Neural cell (in vitro differentiated cells): ENCODE measurements at regions not wholly inside any gene's neighbourhood (a gene's known extent, or its start where the extent isn't known, plus 50 kb on each side); places are given as distances from the start of the nearest gene placed in this dataset.
"Not testable (repeated sequence)": the region's sequence is repeated elsewhere in the genome, so short reads cannot be mapped to it uniquely, and the experiment has no call there.

Source experiments
- H2AFZ ChIP-seq: fragments of 200-600, 300-800 bp; sonication (generic), shearing (Covaris generic); 2 replicates; pipeline ENCODE4 v1.6.0; 2014; ENCODE audit warnings: low read depth, mild to moderate bottlenecking, antibody characterized with exemption, low read length, moderate library complexity
- H3F3A ChIP-seq: fragments of 200-600 bp; shearing (Covaris generic); 2 replicates; pipeline ENCODE4 v1.6.1; 2016; ENCODE audit warnings: mild to moderate bottlenecking, moderate library complexity, mixed read lengths, antibody characterized with exemption, low read length; ENCODE audit not compliant: insufficient read depth, poor library complexity, severe bottlenecking
- H3K27ac ChIP-seq: fragments of 200-600, 300-800 bp; sonication (generic), shearing (Covaris generic); 2 replicates; pipeline ENCODE4 v1.5.1; 2014; ENCODE audit warnings: mild to moderate bottlenecking, low read length, moderate library complexity
- H3K27me3 ChIP-seq: fragments of 300-800, 200-600 bp; sonication (generic), shearing (Covaris generic); 2 replicates; pipeline ENCODE4 v1.6.0; 2014; ENCODE audit warnings: mild to moderate bottlenecking, low read depth, low read length, moderate library complexity; ENCODE audit not compliant: insufficient read depth
- H3K36me3 ChIP-seq: fragments of 300-800, 200-600 bp; sonication (generic), shearing (Covaris generic); 2 replicates; pipeline ENCODE4 v1.5.1; 2014; ENCODE audit warnings: mild to moderate bottlenecking, antibody characterized with exemption, low read length, moderate library complexity; ENCODE audit not compliant: insufficient read depth
- H3K4me2 ChIP-seq: fragments of 300-800, 200-600 bp; sonication (generic), shearing (Covaris generic); 2 replicates; pipeline ENCODE4 v1.6.0; 2014; ENCODE audit warnings: mild to moderate bottlenecking, low read length
- H3K4me3 ChIP-seq: fragments of 300-800, 200-600 bp; sonication (generic), shearing (Covaris generic); 2 replicates; pipeline ENCODE4 v1.5.1; 2014; ENCODE audit warnings: mild to moderate bottlenecking, low read length, moderate library complexity
- H3K79me2 ChIP-seq: fragments of 200-600 bp; shearing (Covaris generic); replicated peaks from 2 replicates; pipeline ENCODE4 v1.6.0; 2014; ENCODE audit warnings: mild to moderate bottlenecking, low read length, moderate library complexity; ENCODE audit not compliant: insufficient read depth
- H3K9ac ChIP-seq: fragments of 300-800, 200-600 bp; sonication (generic), shearing (Covaris generic); 2 replicates; pipeline ENCODE4 v1.6.1; 2016; ENCODE audit warnings: mild to moderate bottlenecking, low read length, mixed read lengths
- H3K9me2 ChIP-seq: fragments of 200-600 bp; shearing (Covaris generic); 2 replicates; pipeline ENCODE4 v1.6.1; 2016; ENCODE audit warnings: mild to moderate bottlenecking, low read length, mixed read lengths; ENCODE audit not compliant: insufficient read depth
- H3K9me3 ChIP-seq: fragments of 200-600, 300-800 bp; sonication (generic), shearing (Covaris generic); 2 replicates; pipeline ENCODE4 v1.6.1; 2016; ENCODE audit warnings: mild to moderate bottlenecking, mixed run types, low read length, moderate library complexity, mixed read lengths
- H4K20me1 ChIP-seq: fragments of 200-600 bp; shearing (Covaris generic); 2 replicates; pipeline ENCODE4 v1.6.1; 2016; ENCODE audit warnings: mild to moderate bottlenecking, mixed run types; ENCODE audit not compliant: insufficient read depth
- CTCF ChIP-seq: fragments of 450-650 bp; IDR thresholded peaks from 2 replicates; pipeline ENCODE4 v1.5.1; 2014; ENCODE audit warnings: antibody characterized with exemption, mild to moderate bottlenecking, moderate library complexity; ENCODE audit not compliant: poor library complexity, severe bottlenecking
- EP300 ChIP-seq: fragments of 450-650 bp; conservative IDR thresholded peaks from 2 replicates; pipeline ENCODE4 v1.6.1; 2014; ENCODE audit warnings: antibody characterized with exemption, mild to moderate bottlenecking, moderate library complexity; ENCODE audit not compliant: poor library complexity, severe bottlenecking
- EZH2 ChIP-seq: fragments of 200-600, 300-800 bp; shearing (Covaris generic), sonication (generic); IDR thresholded peaks from 2 replicates; pipeline ENCODE4 v1.6.1; 2014; ENCODE audit warnings: antibody characterized with exemption, low read length, borderline replicate concordance, mild to moderate bottlenecking; ENCODE audit not compliant: insufficient read depth, poor library complexity, severe bottlenecking
- MXI1 ChIP-seq: fragments of 450-650 bp; conservative IDR thresholded peaks from 2 replicates; pipeline ENCODE4 v1.6.1; 2014; ENCODE audit warnings: antibody characterized with exemption, mild to moderate bottlenecking; ENCODE audit not compliant: poor library complexity, severe bottlenecking
- POLR2AphosphoS5 ChIP-seq: IDR thresholded peaks from 2 replicates; pipeline ENCODE4 v1.6.1; 2012
- RAD21 ChIP-seq: fragments of 450-650 bp; conservative IDR thresholded peaks from 2 replicates; pipeline ENCODE4 v1.6.1; 2014; ENCODE audit warnings: antibody characterized with exemption, mild to moderate bottlenecking, moderate library complexity
- SMC3 ChIP-seq: fragments of 450-650 bp; conservative IDR thresholded peaks from 2 replicates; pipeline ENCODE4 v1.6.1; 2014; ENCODE audit warnings: antibody characterized with exemption, mild to moderate bottlenecking, moderate library complexity; ENCODE audit not compliant: poor library complexity
- TAF1 ChIP-seq: IDR thresholded peaks from 2 replicates; pipeline ENCODE4 v1.6.1; 2012; ENCODE audit warnings: low read depth
- TF ChIP-seq, protein P1 (sequence below): IDR thresholded peaks from 2 replicates; pipeline ENCODE4 v1.6.1; 2012; ENCODE audit warnings: borderline replicate concordance

GRCh38 chr2:100749771-100750542, 70.0 kb upstream of the NPAS2 start:
- H3F3A ChIP-seq = no peaks in the 10 kb centered on the region
- H3K9me3 ChIP-seq = no peaks in the 10 kb centered on the region
- no peaks in the 10 kb centered on the region for H3K79me2 ChIP-seq
- H3K4me3 ChIP-seq = no peak overlapping the region
- H2AFZ ChIP-seq = no peak overlapping the region
- no peaks in the 10 kb centered on the region for H4K20me1 ChIP-seq
- no peak overlapping the region for H3K4me2 ChIP-seq
- no peaks in the 10 kb centered on the region for H3K27me3 ChIP-seq
- no peak overlapping the region for H3K9ac ChIP-seq
- H3K27ac ChIP-seq = no peak overlapping the region
- no peaks in the 10 kb centered on the region for H3K9me2 ChIP-seq
- no peaks in the 10 kb centered on the region for H3K36me3 ChIP-seq
- TF ChIP-seq TAF1 (no peak), RAD21 (no peak), MXI1 (no peak), POLR2AphosphoS5 (no peak), CTCF (no peak), SMC3 (no peak), EP300 (no peak), EZH2 (no peak)
- TF ChIP-seq, protein P1, sequence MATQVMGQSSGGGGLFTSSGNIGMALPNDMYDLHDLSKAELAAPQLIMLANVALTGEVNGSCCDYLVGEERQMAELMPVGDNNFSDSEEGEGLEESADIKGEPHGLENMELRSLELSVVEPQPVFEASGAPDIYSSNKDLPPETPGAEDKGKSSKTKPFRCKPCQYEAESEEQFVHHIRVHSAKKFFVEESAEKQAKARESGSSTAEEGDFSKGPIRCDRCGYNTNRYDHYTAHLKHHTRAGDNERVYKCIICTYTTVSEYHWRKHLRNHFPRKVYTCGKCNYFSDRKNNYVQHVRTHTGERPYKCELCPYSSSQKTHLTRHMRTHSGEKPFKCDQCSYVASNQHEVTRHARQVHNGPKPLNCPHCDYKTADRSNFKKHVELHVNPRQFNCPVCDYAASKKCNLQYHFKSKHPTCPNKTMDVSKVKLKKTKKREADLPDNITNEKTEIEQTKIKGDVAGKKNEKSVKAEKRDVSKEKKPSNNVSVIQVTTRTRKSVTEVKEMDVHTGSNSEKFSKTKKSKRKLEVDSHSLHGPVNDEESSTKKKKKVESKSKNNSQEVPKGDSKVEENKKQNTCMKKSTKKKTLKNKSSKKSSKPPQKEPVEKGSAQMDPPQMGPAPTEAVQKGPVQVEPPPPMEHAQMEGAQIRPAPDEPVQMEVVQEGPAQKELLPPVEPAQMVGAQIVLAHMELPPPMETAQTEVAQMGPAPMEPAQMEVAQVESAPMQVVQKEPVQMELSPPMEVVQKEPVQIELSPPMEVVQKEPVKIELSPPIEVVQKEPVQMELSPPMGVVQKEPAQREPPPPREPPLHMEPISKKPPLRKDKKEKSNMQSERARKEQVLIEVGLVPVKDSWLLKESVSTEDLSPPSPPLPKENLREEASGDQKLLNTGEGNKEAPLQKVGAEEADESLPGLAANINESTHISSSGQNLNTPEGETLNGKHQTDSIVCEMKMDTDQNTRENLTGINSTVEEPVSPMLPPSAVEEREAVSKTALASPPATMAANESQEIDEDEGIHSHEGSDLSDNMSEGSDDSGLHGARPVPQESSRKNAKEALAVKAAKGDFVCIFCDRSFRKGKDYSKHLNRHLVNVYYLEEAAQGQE = no peak

DNA sequence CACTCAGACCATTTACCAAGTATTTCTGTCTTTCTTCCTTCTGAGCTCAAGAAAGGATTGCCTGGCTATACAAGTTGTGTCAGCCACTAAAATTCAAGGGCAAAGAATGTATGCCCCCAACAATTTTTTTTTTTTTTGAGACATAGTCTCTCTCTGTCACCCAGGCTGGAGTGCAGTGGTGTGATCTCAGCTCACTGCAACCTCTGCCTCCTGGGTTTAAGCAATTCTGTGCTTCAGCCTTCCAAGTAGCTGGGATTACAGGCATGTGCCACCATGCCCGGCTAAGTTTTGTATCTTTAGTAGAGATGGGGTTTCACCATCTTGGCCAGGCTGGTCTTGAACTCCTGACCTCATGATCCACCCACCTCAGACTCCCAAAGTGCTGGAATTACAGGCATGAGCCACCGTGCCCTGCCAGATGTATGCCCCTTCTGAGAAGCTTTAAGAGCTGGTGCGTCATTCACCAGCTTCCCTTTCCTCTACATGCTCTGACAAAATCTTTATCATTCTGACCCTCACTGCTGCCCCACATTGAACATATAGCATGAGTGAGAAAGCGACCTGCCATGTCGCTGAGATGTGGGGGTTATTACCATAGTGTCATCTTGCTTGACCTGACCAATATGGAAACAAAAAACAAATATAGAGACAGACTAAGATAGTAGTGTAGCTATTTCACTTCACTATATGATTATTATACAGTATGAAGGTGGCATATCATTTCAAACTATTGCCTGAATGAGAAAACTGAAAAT, 67.9 kb upstream of the NPAS2 start:
- not testable (repeated sequence) for H3K9me2 ChIP-seq, H3K9ac ChIP-seq

More for the DNA sequence above, 67.9 kb upstream of the NPAS2 start:
- H3K9me3 ChIP-seq, H3F3A ChIP-seq, H3K79me2 ChIP-seq, H4K20me1 ChIP-seq, H3K27me3 ChIP-seq, H3K27ac ChIP-seq, H3K4me2 ChIP-seq, H2AFZ ChIP-seq, H3K36me3 ChIP-seq, H3K4me3 ChIP-seq: not testable (repeated sequence)
